HUDEP-2 (cell line): ENCODE measurements at regions not wholly inside any gene's neighbourhood (a gene's known extent, or its start where the extent isn't known, plus 50 kb on each side); places are given as distances from the start of the nearest gene placed in this dataset.

Source experiments
- DNase-seq, 76 experiments: peaks; one replicate each; lab custom pipeline; 2025; ENCODE audit not compliant: unreplicated experiment in 76 of 76; lab: John Stamatoyannopoulos, UW

GRCh38 chr3:107992976-107993684, 97.7 kb downstream of the CD47 start:
- DNase-seq = no peak

- no peak for DNase-seq
These were observed 99.9 kb downstream of the CD47 start for GRCh38 chr3:107990926-107991325.

- DNase-seq = no peak
These were observed 100.4 kb downstream of the CD47 start for GRCh38 chr3:107990433-107990832.

- DNase-seq = no peak
These were observed 101.2 kb downstream of the CD47 start for GRCh38 chr3:107989661-107990060.

GRCh38 chr3:107988460-107989175, 102.2 kb downstream of the CD47 start:
- DNase-seq = peak in 1 of 76 experiments; percentile 3

- DNase-seq = no peak
These were observed 103.5 kb downstream of the CD47 start for GRCh38 chr3:107987036-107987939.

- DNase-seq = no peak
These were observed 104.3 kb downstream of the CD47 start for GRCh38 chr3:107986505-107986904.

GRCh38 chr3:107985496-107985895, 105.3 kb downstream of the CD47 start:
- no peak for DNase-seq

GRCh38 chr3:107983247-107983646, 107.6 kb downstream of the CD47 start:
- no peak for DNase-seq

GRCh38 chr3:107982165-107982564, 108.7 kb downstream of the CD47 start:
- DNase-seq = no peak

- DNase-seq = no peak
These were observed 109.2 kb downstream of the CD47 start for GRCh38 chr3:107981471-107982111.

GRCh38 chr3:107979538-107979937, 111.3 kb downstream of the CD47 start:
- no peak for DNase-seq

- DNase-seq = no peak
These were observed 112.4 kb downstream of the CD47 start for GRCh38 chr3:107978131-107979055.

- DNase-seq = no peak
These were observed 113.4 kb downstream of the CD47 start for GRCh38 chr3:107977221-107978130.

GRCh38 chr3:107976202-107976800, 114.5 kb downstream of the CD47 start:
- no peak for DNase-seq

GRCh38 chr3:107975529-107976201, 115.2 kb downstream of the CD47 start:
- no peak for DNase-seq

GRCh38 chr3:107973961-107974360, 116.9 kb downstream of the CD47 start:
- DNase-seq = no peak

- DNase-seq = no peak
These were observed 117.7 kb downstream of the CD47 start for GRCh38 chr3:107973152-107973551.
